ENCODE measurements at regions not wholly inside any gene's neighbourhood (a gene's known extent, or its start where the extent isn't known, plus 50 kb on each side); places are given as distances from the start of the nearest gene placed in this dataset.

GRCh38 chr12:58764100-58764953 lies 156.0 kb downstream of the LRIG3 start:
- no peak for DNase-seq

GRCh38 chr12:58765076-58765475 lies 155.2 kb downstream of the LRIG3 start:
- no peak for DNase-seq

DNA sequence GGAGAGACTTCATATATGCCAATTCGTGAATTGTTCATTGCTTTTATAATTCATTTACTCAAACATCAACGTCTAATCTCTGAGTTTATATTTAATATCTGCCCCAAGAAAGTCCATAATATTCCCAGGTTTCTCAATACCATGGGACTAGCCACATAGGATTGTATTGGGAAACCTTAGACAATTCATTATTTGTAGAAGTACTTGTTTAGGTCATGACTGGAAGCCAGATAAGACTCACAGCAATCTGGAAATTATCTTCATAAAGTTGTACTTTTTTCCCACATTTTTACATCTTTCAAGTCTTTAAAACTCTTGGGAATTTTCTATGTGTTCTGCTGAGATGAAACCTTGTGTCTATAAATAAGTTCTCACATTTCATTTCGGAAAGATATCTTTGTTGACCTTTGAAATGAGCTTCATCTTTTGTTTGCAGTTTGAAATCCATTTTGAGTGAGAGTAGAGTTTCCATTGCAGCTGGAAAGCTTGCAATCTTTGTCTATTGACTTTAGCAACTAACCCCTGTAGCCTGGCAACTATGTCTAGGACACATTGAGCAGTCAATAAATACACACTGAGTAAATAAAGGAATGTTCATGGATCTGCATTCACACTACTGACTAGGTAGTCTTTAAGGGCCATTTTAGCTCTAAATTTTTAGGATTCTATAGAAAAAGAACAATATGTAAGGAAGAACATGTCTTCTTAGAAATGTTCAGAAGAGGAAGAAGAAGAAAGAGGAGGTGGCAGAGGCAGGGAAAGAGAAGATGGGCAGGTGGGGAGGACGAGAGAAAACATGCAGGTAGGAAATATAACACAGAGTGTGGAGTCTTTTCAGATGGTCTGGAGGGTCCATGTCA lies 154.4 kb downstream of the LRIG3 start:
- DNase-seq, result no peak

DNA sequence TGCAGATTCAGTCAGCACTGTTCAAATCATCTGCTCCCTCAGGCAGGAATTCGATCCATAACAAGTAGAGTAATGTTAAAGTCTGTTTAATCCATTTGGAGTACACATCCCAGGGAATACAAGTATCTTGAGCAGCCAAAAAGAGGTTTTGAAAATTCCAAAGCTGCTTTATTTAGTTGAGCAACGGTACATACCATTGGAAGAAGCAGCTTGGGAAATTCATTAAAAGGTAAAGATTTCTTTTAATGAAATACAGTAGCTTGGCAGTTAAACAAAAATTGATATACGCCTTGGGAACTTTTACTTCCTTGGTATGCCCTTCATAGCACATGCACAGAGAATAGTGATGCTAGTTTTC lies 153.8 kb downstream of the LRIG3 start:
- DNase-seq, result no peak

DNA sequence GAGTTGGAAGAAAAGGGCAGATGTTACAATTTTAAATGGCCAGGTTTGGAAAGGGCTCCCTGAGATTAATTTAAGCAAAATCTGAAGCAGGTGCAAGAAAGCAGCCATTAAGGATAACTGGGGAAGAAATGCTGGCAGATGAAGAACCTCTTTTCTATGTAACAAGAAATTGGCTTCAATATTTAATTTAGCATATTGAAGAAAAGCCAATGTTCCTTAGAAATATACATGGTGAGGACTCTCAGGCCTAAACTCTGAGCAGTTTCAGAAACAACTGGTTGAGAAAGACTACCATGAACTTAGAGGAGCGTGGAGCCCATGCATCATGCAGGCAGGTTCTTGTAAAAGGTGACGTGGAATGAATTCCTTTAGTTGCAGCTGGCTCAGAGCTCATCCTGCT lies 152.8 kb downstream of the LRIG3 start:
- no peak for DNase-seq

DNA sequence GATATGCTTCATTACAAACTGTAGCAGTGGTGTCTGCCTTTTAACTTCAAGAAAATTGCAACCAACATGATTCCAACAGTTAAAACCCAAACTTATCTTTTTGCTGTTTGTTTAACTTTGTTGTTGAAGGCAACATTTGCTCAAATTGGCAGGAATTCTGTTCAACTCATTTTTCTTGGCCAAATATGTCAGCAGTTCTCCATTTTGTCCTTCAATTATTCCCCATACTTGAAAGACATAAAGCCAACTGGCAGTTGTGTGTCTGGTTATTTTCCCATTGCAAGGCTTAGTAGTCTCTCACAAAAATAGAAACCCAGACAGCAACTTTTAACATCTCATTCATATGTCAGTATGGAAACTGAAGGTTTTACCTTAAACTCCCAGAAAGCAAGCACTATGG lies 146.3 kb downstream of the LRIG3 start:
- DNase-seq, result no peak

DNA sequence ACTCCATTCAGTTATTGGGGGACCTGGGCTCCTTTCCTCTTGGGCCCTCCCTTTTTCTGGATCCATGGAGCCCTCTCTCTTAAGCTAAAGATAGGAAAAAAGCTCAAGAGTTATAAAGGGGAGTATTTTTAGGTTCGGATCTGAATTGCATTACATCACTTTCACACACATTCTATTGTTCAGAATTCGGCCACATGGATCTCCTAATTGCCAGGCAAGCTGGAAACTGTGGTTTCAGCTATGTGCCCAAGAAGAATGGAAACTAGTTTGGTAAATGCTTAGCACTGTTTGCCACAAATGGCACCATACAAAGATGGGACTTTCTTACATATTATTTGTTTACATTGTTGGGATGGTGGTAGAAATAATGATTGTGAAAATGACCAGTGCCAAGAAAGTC lies 145.6 kb downstream of the LRIG3 start:
- no peak for DNase-seq

DNA sequence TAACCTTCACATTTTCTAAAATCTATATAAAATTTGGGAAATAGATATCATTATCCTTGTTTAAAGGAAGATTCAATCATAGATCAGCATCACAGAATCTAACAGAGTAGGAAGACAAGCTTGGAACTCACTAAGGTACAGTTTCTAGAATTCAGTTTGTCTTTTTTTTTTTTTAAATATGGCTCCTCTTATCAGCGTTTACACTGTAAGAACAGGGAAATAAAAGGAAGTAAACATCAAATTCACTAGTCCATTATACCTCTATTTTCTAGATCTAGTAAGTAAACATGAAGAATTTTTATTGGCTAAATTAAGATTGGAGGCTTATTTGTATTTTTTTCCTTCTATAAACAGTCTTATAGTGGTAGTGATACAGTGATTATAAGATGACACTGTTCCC lies 144.9 kb downstream of the LRIG3 start:
- no peak for DNase-seq

- DNase-seq, result no peak
Observed at GRCh38 chr12:58776144-58776543, 144.2 kb downstream of the LRIG3 start.

DNA sequence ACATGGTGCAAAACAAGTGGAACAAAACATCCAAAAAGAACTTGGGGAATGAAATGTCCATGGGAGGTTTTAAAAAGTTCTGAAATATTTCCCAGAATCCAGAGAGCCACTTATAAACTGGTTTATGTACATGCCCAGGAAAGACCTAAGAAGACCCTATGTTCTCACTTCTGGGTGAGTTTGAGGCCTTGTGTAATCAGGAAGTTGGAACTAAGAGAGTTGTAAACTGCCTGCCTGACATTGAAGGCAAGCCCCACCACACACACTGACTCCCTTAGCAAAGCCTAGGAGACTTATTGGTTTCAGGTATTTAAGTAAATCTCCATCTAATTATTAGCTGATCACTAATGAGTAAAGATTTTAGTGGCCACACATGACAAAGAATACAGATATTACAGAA lies 142.5 kb downstream of the LRIG3 start:
- no peak for DNase-seq

GRCh38 chr12:58781609-58782008 lies 138.7 kb downstream of the LRIG3 start:
- no peak for DNase-seq

DNA sequence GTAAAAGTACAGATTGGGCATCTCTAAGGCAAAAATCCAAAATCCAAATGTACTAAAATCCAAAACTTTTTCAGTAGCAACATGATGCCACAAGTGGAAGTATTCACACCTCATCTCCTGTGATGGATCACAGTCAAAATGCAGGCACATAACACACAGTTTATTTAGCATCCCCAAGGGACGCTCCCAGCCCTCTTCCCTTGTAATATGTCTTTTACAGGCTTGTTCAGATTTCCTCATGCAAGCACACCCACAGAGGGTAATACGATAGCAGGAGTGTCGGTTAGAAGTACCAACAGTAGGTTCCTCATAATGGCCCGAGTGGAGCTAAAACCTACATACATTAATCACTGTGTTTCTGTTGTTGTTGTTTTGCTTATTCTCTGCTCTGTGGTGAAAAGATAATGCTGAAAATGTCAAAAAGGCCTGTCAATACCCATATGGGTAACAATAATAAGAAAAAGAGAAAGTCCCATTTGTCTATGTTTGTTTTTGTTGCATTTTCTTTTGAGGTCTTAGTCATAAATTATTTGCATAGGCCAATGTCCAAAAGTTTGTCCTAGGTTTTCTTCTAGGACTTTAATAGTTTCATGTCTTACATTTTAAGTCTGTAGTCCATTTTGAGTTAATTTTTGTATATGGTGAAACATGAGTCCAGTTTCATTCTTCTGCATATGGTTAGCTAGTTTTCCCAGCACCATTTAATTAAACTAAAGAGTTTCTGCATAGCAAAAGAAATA lies 133.1 kb downstream of the LRIG3 start:
- DNase-seq, result no peak

GRCh38 chr12:58794859-58795258 lies 125.4 kb downstream of the LRIG3 start:
- DNase-seq, result no peak

- DNase-seq, result no peak
Observed at GRCh38 chr12:58795825-58796224, 124.5 kb downstream of the LRIG3 start.

DNA sequence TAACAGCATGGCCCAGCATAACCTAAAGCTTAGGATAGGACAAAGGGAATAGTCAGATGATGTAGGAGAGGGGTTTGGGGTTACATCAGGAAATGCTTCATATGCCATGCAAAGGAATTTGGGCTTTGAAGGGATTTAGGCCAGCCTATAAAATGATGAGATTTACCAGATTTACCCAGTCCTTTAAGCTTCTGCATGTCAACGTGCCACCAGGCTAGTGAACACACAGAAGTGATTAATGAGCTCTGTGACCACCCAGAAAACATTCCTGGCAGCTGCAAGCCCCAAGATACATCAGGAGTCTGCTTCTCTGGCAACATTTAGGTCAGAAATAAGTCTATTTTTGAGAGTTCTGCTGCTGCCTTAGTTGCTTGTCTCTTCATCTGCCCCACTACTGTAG lies 118.3 kb downstream of the LRIG3 start:
- no peak for DNase-seq

GRCh38 chr12:58803908-58804307 lies 116.4 kb downstream of the LRIG3 start:
- DNase-seq, result no peak

GRCh38 chr12:58804749-58805148 lies 115.6 kb downstream of the LRIG3 start:
- DNase-seq, result no peak

GRCh38 chr12:58809064-58809607 lies 111.2 kb downstream of the LRIG3 start:
- DNase-seq, result no peak

GRCh38 chr12:58811346-58811745 lies 109.0 kb downstream of the LRIG3 start:
- no peak for DNase-seq

DNA sequence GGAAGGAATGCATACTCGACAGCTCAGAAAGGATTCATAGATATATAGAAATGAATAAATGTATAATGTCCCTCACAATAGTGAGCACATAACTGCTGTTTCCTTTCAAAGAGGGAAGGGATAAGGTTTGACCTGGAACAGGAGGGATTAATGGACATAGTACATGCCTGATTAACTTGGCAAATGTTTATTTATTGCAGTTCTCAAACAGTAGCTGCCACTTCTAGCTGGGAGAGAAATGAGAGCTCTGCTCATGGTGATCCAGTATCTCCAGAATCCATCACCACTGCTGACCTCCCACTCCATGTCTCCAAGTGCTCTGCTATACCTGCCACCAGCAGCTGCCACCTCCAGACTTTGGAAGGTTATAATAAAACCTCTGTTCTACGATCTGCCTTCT lies 108.1 kb downstream of the LRIG3 start:
- no peak for DNase-seq

GRCh38 chr12:58814036-58814435 lies 106.3 kb downstream of the LRIG3 start:
- no peak for DNase-seq

DNA sequence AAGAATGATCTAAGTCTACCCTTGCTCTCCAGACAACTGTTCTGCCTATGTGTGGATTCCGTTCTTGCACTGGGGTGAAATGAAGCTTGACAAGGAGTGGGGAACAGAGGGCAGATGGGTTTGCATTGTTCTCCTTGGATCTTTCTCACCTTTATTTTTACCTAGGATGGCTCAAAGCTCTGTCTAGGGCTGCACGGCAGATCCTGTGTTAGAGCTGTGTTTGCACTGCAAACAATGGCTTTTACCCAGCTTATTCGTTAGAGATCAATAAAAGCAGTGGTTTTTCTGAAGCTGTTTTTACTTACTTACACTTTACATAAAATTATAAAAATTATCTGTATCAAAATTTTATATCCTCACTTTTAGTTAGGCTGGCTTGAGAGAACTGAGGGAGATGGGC lies 105.1 kb downstream of the LRIG3 start:
- no peak for DNase-seq

DNA sequence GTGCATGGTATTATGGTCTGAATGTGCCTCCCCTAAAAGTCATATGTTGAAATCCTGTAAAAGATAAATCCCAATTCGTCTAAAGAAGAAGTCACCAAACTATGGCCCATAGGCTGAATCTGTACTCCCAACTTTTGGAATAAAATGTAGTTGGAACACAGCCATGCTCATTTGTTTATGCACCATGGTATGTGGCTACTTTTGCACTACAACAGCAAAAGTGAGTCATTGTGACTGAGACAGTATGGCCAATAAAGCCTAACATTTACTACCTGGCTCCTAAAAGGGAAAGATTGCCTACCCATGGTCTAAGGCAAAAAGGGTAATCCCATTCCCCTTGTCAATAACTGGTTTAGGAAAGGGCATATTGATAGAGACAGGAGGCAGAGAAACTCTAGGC lies 101.8 kb downstream of the LRIG3 start:
- DNase-seq, result no peak
